ENCODE measurements at regions not wholly inside any gene's neighbourhood (a gene's known extent, or its start where the extent isn't known, plus 50 kb on each side); places are given as distances from the start of the nearest gene placed in this dataset.
"Not testable (repeated sequence)": the region's sequence is repeated elsewhere in the genome, so short reads cannot be mapped to it uniquely, and the experiment has no call there.

DNA sequence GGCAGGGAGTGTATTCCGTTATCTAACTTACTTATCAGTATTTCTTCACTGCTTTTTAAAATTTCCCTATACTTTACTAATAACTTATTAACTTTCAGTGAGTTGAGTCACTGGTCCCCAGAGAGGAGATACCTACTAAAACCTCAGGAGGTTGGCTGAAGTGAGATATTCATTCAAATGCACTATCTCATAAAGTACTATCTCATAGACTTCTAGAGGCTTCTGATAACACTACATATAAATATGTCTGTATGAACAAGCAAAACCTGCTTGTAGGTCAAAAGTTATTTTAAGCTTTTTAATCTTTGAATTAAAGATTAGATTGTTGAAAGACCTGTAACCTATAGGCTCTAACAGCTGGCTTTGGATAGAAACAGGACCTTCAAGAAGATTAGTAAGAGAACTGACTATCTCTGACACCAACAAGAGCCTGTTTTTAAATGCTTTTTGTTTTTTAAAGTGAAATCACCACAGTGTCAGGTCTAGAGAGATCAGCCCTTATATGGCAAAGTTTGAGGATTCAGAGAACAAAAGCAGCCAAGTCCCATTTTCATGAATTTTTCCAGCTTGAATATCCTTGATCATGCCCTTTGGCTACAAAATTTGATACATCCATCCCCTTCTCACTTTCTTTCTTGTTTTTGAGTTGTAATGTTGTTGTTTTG is 242.2 kb downstream of the ARL4A start:
- TF ChIP-seq, protein P1, sequence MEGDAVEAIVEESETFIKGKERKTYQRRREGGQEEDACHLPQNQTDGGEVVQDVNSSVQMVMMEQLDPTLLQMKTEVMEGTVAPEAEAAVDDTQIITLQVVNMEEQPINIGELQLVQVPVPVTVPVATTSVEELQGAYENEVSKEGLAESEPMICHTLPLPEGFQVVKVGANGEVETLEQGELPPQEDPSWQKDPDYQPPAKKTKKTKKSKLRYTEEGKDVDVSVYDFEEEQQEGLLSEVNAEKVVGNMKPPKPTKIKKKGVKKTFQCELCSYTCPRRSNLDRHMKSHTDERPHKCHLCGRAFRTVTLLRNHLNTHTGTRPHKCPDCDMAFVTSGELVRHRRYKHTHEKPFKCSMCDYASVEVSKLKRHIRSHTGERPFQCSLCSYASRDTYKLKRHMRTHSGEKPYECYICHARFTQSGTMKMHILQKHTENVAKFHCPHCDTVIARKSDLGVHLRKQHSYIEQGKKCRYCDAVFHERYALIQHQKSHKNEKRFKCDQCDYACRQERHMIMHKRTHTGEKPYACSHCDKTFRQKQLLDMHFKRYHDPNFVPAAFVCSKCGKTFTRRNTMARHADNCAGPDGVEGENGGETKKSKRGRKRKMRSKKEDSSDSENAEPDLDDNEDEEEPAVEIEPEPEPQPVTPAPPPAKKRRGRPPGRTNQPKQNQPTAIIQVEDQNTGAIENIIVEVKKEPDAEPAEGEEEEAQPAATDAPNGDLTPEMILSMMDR (IDR thresholded peaks at IDR 0.05; ENCODE audit: low read length, missing control alignments), result no peak
- H3K4me3 ChIP-seq (replicated peaks; ENCODE audit: low read depth, low read length), result no peak overlapping the region
- peak; percentile 39 for DNase-seq (ENCODE audit: low read depth)

DNA sequence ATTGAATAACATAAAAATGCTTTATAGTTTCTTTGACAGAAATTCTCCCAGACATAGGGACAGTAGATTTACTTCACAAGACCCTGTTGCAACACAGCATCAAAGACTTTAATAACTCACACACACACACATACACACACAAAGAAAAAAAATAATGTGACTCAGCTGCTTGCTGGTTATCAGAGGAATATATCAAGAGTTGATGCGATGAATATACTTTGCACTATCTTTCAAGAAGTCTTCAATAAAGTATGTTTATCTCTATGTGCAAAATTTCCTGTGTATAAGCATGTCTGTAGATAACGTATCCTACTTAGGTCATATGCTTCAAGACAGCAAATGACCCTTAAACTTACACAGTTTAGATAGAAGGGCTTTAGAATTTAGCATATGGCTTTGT is 243.1 kb downstream of the ARL4A start:
- TF ChIP-seq, protein P1 (IDR thresholded peaks at IDR 0.05; ENCODE audit: low read length, missing control alignments), result no peak
- DNase-seq (ENCODE audit: low read depth), result peak; percentile 36
- H3K4me3 ChIP-seq (replicated peaks; ENCODE audit: low read depth, low read length), result no peak overlapping the region

DNA sequence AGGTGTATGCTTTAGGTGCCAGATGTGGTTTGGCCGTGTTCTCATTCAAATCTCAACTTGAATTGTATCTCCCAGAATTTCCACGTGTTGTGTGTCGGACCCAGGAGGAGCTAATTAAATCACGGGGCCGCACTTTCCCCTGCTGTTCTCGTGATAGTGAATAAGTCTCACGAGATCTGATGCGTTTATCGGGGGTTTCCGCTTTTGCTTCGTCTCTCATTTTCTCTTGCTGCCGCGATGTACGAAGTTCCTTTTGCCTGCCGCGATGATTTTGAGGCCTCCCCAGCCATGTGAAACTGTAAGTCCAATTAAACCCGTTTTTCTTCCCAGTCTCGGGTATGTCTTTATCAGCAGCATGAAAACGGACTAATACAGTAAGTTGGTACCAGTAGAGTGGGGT is 244.0 kb downstream of the ARL4A start:
- DNase-seq (ENCODE audit: low read depth); H3K4me3 ChIP-seq (replicated peaks; ENCODE audit: low read depth, low read length): not testable (repeated sequence)

DNA sequence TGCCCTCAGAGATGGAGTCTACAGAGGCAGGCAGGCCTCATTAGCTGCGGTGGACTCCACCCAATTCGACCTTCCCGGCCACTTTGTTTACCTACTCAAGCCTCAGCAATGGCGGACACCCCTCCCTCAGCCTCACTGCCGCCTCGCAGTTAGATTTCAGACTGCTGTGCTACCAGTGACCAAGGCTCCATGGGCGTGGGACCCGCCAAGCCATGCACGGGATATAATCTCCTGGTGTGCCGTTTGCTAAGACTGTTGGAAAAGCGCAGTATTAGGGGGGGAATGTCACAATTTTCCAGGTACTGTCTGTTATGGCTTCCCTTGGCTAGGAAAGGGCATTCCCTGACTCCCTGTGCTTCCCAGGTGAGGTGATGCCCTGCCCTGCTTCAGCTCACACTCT is 252.3 kb downstream of the ARL4A start:
- H3K4me3 ChIP-seq (replicated peaks; ENCODE audit: low read depth, low read length), result no peak overlapping the region
- TF ChIP-seq, protein P1 (IDR thresholded peaks at IDR 0.05; ENCODE audit: low read length, missing control alignments), result no peak
- no peak for DNase-seq (ENCODE audit: low read depth)

DNA sequence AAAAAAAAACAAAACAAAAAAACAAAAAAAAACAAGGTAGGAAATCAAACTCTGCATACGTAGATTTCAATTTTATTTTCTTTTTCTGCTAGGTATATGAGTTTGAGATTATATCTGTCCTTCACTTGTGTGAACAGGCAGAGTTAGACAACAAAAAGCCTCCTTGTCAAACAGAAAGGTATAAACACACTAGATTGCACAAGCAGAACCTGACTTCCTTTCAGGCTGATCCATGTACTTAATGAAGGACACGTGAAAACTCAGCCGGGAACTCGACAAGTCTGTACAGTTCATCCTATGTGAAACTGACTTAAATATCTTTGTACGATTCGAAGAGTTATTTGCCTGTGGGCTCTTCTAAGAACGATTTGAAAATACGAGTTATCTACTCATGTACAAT is 254.1 kb downstream of the ARL4A start:
- H3K4me3 ChIP-seq (replicated peaks; ENCODE audit: low read depth, low read length), result no peak overlapping the region
- TF ChIP-seq, protein P1 (IDR thresholded peaks at IDR 0.05; ENCODE audit: low read length, missing control alignments), result no peak
- no peak for DNase-seq (ENCODE audit: low read depth)

DNA sequence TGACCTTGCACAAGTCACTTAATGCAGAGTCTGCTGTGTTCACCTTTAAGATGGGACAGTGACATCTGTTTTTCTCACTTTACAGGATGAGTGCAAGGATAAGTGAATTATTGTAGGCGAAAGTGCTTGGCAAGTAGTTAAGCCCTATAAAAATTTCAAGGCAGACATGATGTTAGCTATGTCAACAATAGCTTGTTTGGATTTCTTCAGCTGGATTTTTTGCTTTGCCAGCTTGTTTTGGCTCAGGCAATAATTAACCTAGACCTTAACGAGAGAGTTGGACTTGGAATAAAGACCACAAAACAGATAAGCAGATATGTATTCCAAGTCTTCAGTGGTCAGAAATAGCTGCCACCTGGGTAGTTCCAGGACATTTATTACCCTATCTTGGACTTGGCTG is 255.2 kb downstream of the ARL4A start:
- DNase-seq (ENCODE audit: low read depth), result no peak

DNA sequence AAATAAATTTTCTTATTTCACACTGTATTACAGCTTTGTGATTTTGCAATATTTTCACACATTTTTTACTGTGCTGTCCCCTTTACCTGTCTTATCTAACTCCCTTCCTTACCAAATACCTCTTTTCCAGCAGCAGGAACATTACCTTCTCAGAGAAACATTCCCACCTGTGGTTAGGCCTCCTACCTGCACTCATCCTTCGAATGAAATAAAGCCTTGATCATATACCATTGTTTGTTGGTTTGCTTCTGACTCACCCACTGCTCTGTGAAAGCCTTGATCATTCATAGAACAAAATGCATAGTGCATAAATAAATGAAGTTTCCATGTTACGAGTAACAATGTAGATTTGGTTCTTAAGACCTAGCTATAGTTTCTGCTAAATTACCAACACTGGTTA is 256.3 kb downstream of the ARL4A start:
- TF ChIP-seq, protein P1 (IDR thresholded peaks at IDR 0.05; ENCODE audit: low read length, missing control alignments), result no peak
- DNase-seq (ENCODE audit: low read depth), result no peak
- H3K4me3 ChIP-seq (replicated peaks; ENCODE audit: low read depth, low read length), result no peak overlapping the region

More for the DNA sequence above, 255.2 kb downstream of the ARL4A start:
- H3K4me3 ChIP-seq (replicated peaks; ENCODE audit: low read depth, low read length), result no peak overlapping the region
- TF ChIP-seq, protein P1 (IDR thresholded peaks at IDR 0.05; ENCODE audit: low read length, missing control alignments), result no peak
